HCT116 (cell line): ENCODE measurements at regions not wholly inside any gene's neighbourhood (a gene's known extent, or its start where the extent isn't known, plus 50 kb on each side); places are given as distances from the start of the nearest gene placed in this dataset.

Experiments used
- CTCF ChIP-seq, 3 experiments: fragments of 200-600 bp in 1 of 3; sonication (generic) in 1 of 3; IDR thresholded peaks in 2 of 3; conservative IDR thresholded peaks in 1 of 3; 2 replicates each; pipeline ENCODE4 v1.5.1; 2012 to 2017; ENCODE audit warnings: low read depth in 2 of 3, low read length in 2 of 3, antibody characterized with exemption in 1 of 3, borderline replicate concordance in 1 of 3, control low read depth in 1 of 3, mild to moderate bottlenecking in 1 of 3, mixed read lengths in 1 of 3, mixed run types in 1 of 3, moderate library complexity in 1 of 3; ENCODE audit not compliant: insufficient read depth in 1 of 3
- MAX ChIP-seq: IDR thresholded peaks from 2 replicates; pipeline ENCODE4 v1.6.1; 2012
- POLR2A ChIP-seq: IDR thresholded peaks from 2 replicates; pipeline ENCODE4 v1.7.0; 2011; ENCODE audit warnings: borderline replicate concordance; ENCODE audit not compliant: insufficient read depth, insufficient read length; ENCODE audit errors: extremely low read depth
- RAD21 ChIP-seq: IDR thresholded peaks from 2 replicates; pipeline ENCODE4 v1.6.1; 2012; ENCODE audit warnings: low read depth, mild to moderate bottlenecking
- REST ChIP-seq: IDR thresholded peaks from 2 replicates; pipeline ENCODE4 v1.6.1; 2012; ENCODE audit warnings: low read depth
- ZBTB33 ChIP-seq: IDR thresholded peaks from 2 replicates; pipeline ENCODE4 v1.6.1; 2011; ENCODE audit warnings: mild to moderate bottlenecking, low read length, moderate library complexity; ENCODE audit not compliant: insufficient replicate concordance; ENCODE audit errors: extremely low read depth
- ZNF274 ChIP-seq: fragments of 200-500 bp; sonication (Bioruptor generic); IDR thresholded peaks from 2 replicates; pipeline ENCODE4 v1.6.1; 2014; ENCODE audit warnings: mild to moderate bottlenecking, low read depth, low read length, inconsistent platforms

- TF ChIP-seq CTCF (IDR thresholded peaks at IDR 0.05 in 2 of 3, conservative IDR thresholded peaks at IDR 0.05 in 1 of 3; ENCODE audit: borderline replicate concordance in 1 of 3, insufficient read depth in 1 of 3, low read depth in 2 of 3, low read length in 2 of 3) (no peak), REST (no peak), ZBTB33 (no peak), ZNF274 (no peak), MAX (no peak), POLR2A (no peak), RAD21 (no peak)
These were observed 386.5 kb upstream of the PFKP start for GRCh38 chr10:2680821-2681220.
